HG02623 (cell line): ENCODE measurements at regions not wholly inside any gene's neighbourhood (a gene's known extent, or its start where the extent isn't known, plus 50 kb on each side); places are given as distances from the start of the nearest gene placed in this dataset.

Experiments
- ATAC-seq: cut with Tn5 transposase; IDR thresholded peaks from one replicate; pipeline ENCODE4 v1.9.1; 2021; ENCODE audit warnings: moderate library complexity; ENCODE audit not compliant: unreplicated experiment

- ATAC-seq = no peak
Measured at GRCh38 chr16:31701734-31702133, 171.9 kb upstream of the ZNF267 start.

DNA sequence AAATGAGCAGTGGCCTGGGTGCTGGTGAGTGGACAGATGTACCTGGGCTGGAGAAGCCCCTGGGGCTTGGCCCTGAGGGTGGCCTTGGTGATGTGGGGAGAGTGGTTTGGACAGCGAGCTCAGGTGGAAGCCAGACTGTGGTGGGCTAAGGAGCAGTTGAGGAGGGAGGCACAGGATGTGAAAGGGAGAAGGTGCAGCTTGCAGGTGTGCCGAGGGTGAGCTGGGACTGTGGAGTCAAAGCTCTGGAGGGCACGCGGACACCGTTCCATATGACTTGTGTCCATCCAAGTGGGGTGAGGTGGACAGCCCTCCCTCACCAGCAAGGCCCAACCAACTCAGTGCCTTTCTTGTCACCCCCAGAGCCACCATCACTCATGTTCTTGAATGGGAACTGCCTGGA is 170.8 kb upstream of the ZNF267 start:
- no peak for ATAC-seq

- no peak for ATAC-seq
Measured at GRCh38 chr16:31703526-31704128, 170.0 kb upstream of the ZNF267 start.

- ATAC-seq = no peak
Measured at GRCh38 chr16:31704138-31704537, 169.5 kb upstream of the ZNF267 start.

- ATAC-seq = no peak
Measured at GRCh38 chr16:31705371-31705770, 168.2 kb upstream of the ZNF267 start.

- no peak for ATAC-seq
Measured at GRCh38 chr16:31706318-31706717, 167.3 kb upstream of the ZNF267 start.

GRCh38 chr16:31706925-31707324 is 166.7 kb upstream of the ZNF267 start:
- ATAC-seq = no peak

DNA sequence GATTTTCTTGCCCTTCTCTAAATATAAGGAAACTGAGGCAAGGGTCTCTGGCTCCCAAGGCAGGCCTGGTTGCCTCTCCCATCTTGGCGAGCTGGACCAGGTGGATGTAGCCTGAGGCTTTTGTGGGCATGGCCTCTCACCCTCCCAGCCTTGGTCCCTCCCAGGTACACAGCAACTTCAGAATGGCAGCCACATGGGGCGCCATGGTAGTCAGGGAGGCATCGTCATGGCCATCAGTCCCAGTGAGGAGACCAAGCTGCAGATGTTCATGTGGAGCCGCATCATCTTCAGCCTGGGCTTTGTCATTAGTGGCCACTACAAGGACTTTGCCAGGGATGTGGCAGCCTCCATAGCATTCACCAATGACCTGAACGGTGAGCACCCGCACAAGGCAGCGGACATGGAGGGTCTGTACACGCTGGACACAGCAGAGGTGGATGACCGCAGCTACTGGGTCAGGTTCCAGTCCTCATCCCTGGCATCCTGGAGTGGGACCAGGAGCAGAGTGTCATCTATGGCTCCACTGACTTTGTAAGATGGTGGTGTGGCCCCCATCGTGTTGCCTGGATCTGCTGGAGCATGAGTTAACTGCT is 165.8 kb upstream of the ZNF267 start:
- no peak for ATAC-seq

- ATAC-seq = no peak
Measured at GRCh38 chr16:31708348-31708747, 165.3 kb upstream of the ZNF267 start.

- no peak for ATAC-seq
Measured at GRCh38 chr16:31709181-31709580, 164.4 kb upstream of the ZNF267 start.

DNA sequence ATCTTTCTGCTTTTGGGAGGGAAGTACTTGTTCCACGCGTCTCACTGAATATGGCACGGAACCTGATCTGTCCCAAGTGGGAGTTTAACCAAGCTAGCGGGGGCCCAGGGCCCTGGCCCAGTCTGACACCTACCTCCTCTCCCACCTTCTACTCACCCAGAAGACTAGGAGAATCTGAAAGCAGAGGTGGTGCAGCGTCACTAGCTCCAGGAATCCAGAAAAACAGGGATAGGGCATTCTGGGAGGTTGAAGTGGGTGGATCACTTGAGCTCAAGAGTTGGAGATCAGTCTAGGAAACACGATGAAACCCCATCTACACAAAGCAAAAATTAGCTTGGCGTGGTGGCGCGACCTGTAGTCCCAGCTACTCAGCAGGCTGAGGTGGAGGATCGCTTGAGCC is 163.5 kb upstream of the ZNF267 start:
- ATAC-seq = no peak

DNA sequence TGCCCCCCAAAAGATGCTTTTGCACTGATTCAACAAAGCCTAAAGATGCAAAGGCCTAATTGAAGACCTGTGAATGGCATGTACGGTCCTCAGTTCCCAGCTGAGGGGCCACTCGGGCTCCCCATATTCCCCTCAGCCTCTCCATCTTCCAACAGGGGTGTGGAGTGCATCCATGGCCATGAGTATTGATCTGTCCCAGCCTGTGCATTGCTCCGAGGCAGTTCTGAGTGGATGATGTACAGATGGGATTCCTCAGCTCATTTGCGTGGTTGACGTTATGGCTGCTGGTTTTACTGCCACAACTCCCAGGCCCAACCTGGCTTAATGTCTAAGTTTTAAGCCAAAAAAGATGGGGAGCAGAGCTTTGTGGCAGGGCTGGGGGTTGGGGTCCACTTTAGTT is 162.7 kb upstream of the ZNF267 start:
- ATAC-seq = no peak

- no peak for ATAC-seq
Measured at GRCh38 chr16:31711344-31711845, 162.2 kb upstream of the ZNF267 start.

GRCh38 chr16:31712064-31712540 is 161.5 kb upstream of the ZNF267 start:
- ATAC-seq = no peak

GRCh38 chr16:31713071-31713944 is 160.3 kb upstream of the ZNF267 start:
- peak; percentile 92 for ATAC-seq

- ATAC-seq = no peak
Measured at GRCh38 chr16:31713945-31714902, 159.4 kb upstream of the ZNF267 start.

- ATAC-seq = no peak
Measured at GRCh38 chr16:31714903-31715504, 158.6 kb upstream of the ZNF267 start.

DNA sequence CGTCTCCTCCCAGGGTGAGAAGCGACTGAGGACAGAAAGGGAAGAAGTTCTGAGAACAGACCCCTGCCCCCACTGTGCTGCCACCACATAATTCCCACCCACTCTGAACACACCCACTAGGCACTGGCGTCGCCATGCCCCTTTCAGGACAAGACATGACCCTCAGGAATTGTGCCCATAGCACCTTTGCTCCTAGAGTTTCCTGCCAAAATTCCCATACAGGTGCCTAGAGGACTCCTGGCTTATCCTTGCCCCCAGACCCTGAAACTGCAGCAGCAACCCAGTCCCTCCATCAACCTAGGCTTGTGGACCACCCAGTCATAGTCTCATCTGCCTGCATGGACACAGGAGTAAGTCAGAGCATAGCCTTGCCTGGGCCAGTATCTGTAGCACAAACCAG is 157.7 kb upstream of the ZNF267 start:
- ATAC-seq = no peak

GRCh38 chr16:31718998-31719397 is 154.6 kb upstream of the ZNF267 start:
- no peak for ATAC-seq

- ATAC-seq = no peak
Measured at GRCh38 chr16:31727553-31727952, 146.1 kb upstream of the ZNF267 start.
